Loucy (cell line): ENCODE measurements at regions not wholly inside any gene's neighbourhood (a gene's known extent, or its start where the extent isn't known, plus 50 kb on each side); places are given as distances from the start of the nearest gene placed in this dataset.

Experiments
- H2AFZ ChIP-seq: fragments of 200-600 bp; sonication (generic); 2 replicates; pipeline ENCODE4 v1.6.0; 2016; ENCODE audit warnings: antibody characterized with exemption, mild to moderate bottlenecking, low read length, moderate library complexity
- H3F3A ChIP-seq: fragments of 200-600 bp; 2 replicates; pipeline ENCODE4 v1.6.0; 2016; ENCODE audit warnings: antibody characterized with exemption, low read depth, mild to moderate bottlenecking
- H3K27me3 ChIP-seq: fragments of 200-600 bp; sonication (generic); 2 replicates; pipeline ENCODE4 v1.6.1; 2014; ENCODE audit warnings: low read length, mild to moderate bottlenecking; ENCODE audit not compliant: insufficient read depth, poor library complexity, severe bottlenecking
- H3K36me3 ChIP-seq: fragments of 200-600 bp; sonication (generic); 2 replicates; pipeline ENCODE4 v1.6.1; 2016; ENCODE audit warnings: low read length; ENCODE audit not compliant: insufficient read depth
- H3K4me1 ChIP-seq: fragments of 200-600 bp; sonication (generic); 2 replicates; pipeline ENCODE4 v1.5.1; 2014; ENCODE audit warnings: low read length, mild to moderate bottlenecking; ENCODE audit not compliant: insufficient read depth, poor library complexity, severe bottlenecking
- H3K4me2 ChIP-seq: fragments of 200-600 bp; sonication (generic); 2 replicates; pipeline ENCODE4 v1.6.0; 2014; ENCODE audit warnings: antibody characterized with exemption, low read length, low read depth, mild to moderate bottlenecking; ENCODE audit not compliant: poor library complexity, severe bottlenecking
- H3K4me3 ChIP-seq: fragments of 200-600 bp; sonication (generic); 2 replicates; pipeline ENCODE4 v1.5.1; 2014; ENCODE audit warnings: low read length, mild to moderate bottlenecking, mixed read lengths; ENCODE audit not compliant: poor library complexity, severe bottlenecking
- H3K79me2 ChIP-seq: fragments of 200-600 bp; sonication (generic); 2 replicates; pipeline ENCODE4 v1.6.1; 2014; ENCODE audit warnings: low read length; ENCODE audit not compliant: insufficient read depth
- H3K9ac ChIP-seq: fragments of 200-600 bp; sonication (generic); 2 replicates; pipeline ENCODE4 v1.6.0; 2014; ENCODE audit warnings: mild to moderate bottlenecking, low read depth, low read length, moderate library complexity; ENCODE audit not compliant: poor library complexity, severe bottlenecking
- H3K9me2 ChIP-seq: fragments of 200-600 bp; sonication (generic); replicated peaks from 2 replicates; pipeline ENCODE4 v1.6.1; 2016; ENCODE audit warnings: low read depth, low read length, mixed read lengths
- H3K9me3 ChIP-seq: fragments of 200-600 bp; sonication (generic); 2 replicates; pipeline ENCODE4 v1.6.1; 2014; ENCODE audit warnings: mild to moderate bottlenecking, antibody characterized with exemption, low read length, low read depth; ENCODE audit not compliant: insufficient read depth
- H4K20me1 ChIP-seq: fragments of 200-600 bp; sonication (generic); 2 replicates; pipeline ENCODE4 v1.6.0; 2014; ENCODE audit warnings: antibody characterized with exemption, low read length, mild to moderate bottlenecking; ENCODE audit not compliant: insufficient read depth, poor library complexity, severe bottlenecking
- EZH2phosphoT487 ChIP-seq: fragments of 200-600 bp; IDR thresholded peaks from 2 replicates; pipeline ENCODE4 v1.6.1; 2018; ENCODE audit warnings: antibody characterized with exemption, mild to moderate bottlenecking, moderate library complexity, borderline replicate concordance
- TF ChIP-seq, protein P1 (sequence below): fragments of 200-600 bp; sonication (generic); conservative IDR thresholded peaks from 2 replicates; pipeline ENCODE4 v1.5.1; 2014; ENCODE audit warnings: mild to moderate bottlenecking, antibody characterized with exemption, low read length

DNA sequence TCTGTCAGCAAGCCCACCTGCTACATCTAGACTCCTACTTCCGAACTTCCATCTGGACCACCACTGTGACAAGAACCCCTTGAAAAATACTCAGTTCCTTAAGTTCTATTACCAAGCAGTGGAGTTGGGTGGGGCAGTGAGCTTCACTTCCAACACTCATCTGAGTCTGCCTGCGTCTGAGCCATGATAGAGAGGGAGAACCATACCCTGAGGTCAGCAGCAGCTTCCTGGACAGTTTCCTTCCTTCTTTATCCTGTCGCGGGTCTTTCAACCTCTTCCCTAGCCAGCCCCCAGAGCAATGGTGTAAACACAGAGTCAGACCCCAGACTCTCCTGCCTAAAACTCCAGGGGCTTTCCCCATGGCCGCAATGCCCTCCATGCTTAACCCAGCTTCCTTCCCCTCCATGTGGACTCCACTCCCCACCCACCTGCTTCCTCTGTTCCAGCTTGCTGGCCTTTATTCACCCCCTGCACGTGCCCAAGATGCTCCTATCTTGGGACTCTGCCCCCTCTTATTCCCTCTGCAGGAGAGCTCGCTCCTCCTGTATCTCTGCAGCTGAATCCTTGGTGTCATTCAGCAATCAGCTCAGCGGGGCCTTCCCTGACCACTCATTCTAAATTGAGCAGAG, 211.2 kb downstream of the SHQ1 start:
- Histone ChIP-seq H3K27me3 (no peaks in the 10 kb centered on the region), H4K20me1 (no peaks in the 10 kb centered on the region), H3K9me2 (no peaks in the 10 kb centered on the region), H3K4me3 (no peak overlapping the region), H3K4me1 (peaks cover 8% of the 10 kb centered on the region), H3K36me3 (no peaks in the 10 kb centered on the region), H3K79me2 (no peaks in the 10 kb centered on the region), H3K9me3 (no peaks in the 10 kb centered on the region), H3F3A (no peaks in the 10 kb centered on the region), H3K4me2 (no peak overlapping the region), H2AFZ (no peak overlapping the region), H3K9ac (no peak overlapping the region)
- TF ChIP-seq, protein P1, sequence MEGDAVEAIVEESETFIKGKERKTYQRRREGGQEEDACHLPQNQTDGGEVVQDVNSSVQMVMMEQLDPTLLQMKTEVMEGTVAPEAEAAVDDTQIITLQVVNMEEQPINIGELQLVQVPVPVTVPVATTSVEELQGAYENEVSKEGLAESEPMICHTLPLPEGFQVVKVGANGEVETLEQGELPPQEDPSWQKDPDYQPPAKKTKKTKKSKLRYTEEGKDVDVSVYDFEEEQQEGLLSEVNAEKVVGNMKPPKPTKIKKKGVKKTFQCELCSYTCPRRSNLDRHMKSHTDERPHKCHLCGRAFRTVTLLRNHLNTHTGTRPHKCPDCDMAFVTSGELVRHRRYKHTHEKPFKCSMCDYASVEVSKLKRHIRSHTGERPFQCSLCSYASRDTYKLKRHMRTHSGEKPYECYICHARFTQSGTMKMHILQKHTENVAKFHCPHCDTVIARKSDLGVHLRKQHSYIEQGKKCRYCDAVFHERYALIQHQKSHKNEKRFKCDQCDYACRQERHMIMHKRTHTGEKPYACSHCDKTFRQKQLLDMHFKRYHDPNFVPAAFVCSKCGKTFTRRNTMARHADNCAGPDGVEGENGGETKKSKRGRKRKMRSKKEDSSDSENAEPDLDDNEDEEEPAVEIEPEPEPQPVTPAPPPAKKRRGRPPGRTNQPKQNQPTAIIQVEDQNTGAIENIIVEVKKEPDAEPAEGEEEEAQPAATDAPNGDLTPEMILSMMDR: no peak
- no peak for TF ChIP-seq EZH2phosphoT487

DNA sequence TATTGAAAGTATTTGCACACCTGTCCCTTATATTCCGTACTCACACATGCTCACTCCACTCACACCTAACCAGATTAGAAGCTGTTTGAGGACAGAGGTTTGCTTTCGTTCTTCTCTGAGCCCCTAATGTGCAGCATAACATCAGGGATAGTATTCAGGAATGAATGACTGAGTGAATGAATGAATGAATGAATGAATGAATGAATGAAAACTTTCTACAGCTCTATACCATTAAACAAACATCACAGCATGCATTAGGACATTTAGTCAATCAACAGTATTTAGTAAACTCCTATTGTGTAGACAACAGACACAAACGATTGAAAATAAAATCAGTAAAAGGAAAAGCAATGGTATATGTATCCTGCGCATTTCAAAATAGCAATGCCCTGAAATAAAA, 212.7 kb downstream of the SHQ1 start:
- H3K9me3 ChIP-seq: no peaks in the 10 kb centered on the region

DNA sequence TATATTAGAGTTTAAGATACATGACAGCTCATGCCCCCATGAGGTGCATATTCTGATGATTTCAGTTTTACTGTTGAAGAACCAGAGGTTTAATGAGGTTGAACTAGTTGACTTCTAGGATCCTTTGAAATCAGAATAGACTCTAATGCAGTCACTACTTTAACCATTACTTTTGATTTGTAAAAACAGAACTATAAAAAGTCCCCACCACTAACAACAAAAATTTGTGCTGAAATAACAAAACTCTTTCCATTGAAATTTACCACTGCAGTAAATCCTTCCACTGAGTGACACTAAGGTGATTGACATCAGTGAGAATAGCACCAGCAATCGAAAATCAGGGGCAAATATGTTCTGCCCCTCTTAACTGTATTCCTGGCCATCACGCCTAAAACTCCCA, 214.1 kb downstream of the SHQ1 start:
- Histone ChIP-seq H4K20me1 (no peaks in the 10 kb centered on the region), H3K27me3 (no peaks in the 10 kb centered on the region), H3K79me2 (no peaks in the 10 kb centered on the region), H3K4me2 (no peak overlapping the region), H3K36me3 (no peaks in the 10 kb centered on the region), H3K9ac (no peak overlapping the region), H3K4me3 (no peak overlapping the region), H3K9me3 (no peaks in the 10 kb centered on the region), H2AFZ (no peak overlapping the region), H3F3A (no peaks in the 10 kb centered on the region), H3K4me1 (peaks cover 23% of the 10 kb centered on the region), H3K9me2 (no peaks in the 10 kb centered on the region)
- no peak for TF ChIP-seq EZH2phosphoT487
- TF ChIP-seq, protein P1: no peak

More for the DNA sequence above, 212.7 kb downstream of the SHQ1 start:
- Histone ChIP-seq H3K79me2 (no peaks in the 10 kb centered on the region), H3K27me3 (no peaks in the 10 kb centered on the region), H3K36me3 (no peaks in the 10 kb centered on the region), H3K4me1 (peaks cover 10% of the 10 kb centered on the region), H3K9ac (no peak overlapping the region), H4K20me1 (no peaks in the 10 kb centered on the region), H3K4me2 (no peak overlapping the region), H3K4me3 (no peak overlapping the region), H2AFZ (no peak overlapping the region), H3K9me2 (no peaks in the 10 kb centered on the region), H3F3A (no peaks in the 10 kb centered on the region)
- no peak for TF ChIP-seq EZH2phosphoT487
- TF ChIP-seq, protein P1: no peak
